Testis (tissue), 2 donors: ENCODE measurements at regions not wholly inside any gene's neighbourhood (a gene's known extent, or its start where the extent isn't known, plus 50 kb on each side); places are given as distances from the start of the nearest gene placed in this dataset.

Source experiments
- POLR2A ChIP-seq: fragments of 450-650 bp; IDR thresholded peaks from one replicate; pipeline ENCODE4 v1.6.1; 2017; ENCODE audit warnings: antibody characterized with exemption, mild to moderate bottlenecking, moderate library complexity
- TF ChIP-seq, protein P1 (sequence below), 3 experiments: fragments of 450-650 bp in 2 of 3; fragments of 200-600 bp in 1 of 3; sonication (generic) in 1 of 3; IDR thresholded peaks; one replicate each; pipeline ENCODE4 v1.5.1; 2016 to 2019; ENCODE audit warnings: antibody characterized with exemption in 3 of 3, mild to moderate bottlenecking in 2 of 3, moderate library complexity in 1 of 3

DNA sequence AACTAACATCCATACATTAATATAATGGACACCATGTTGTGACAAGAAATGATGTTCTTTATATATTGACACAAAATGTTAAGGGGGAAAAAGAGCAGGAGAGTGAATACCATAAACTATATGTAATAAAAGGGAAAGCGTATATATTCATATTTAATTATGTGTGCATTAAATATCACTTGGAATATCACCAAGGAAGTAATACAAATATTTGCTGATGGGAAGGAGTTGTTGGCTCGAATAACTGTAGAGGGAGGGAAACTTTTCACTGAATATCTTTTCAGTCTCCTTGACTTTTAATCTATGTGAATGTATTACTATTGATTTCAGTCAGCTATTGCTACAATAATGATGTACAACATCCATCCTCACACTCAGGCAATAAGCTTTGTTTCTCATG, 167.0 kb upstream of the DPH6 start:
- no peak for TF ChIP-seq POLR2A
- TF ChIP-seq, protein P1, sequence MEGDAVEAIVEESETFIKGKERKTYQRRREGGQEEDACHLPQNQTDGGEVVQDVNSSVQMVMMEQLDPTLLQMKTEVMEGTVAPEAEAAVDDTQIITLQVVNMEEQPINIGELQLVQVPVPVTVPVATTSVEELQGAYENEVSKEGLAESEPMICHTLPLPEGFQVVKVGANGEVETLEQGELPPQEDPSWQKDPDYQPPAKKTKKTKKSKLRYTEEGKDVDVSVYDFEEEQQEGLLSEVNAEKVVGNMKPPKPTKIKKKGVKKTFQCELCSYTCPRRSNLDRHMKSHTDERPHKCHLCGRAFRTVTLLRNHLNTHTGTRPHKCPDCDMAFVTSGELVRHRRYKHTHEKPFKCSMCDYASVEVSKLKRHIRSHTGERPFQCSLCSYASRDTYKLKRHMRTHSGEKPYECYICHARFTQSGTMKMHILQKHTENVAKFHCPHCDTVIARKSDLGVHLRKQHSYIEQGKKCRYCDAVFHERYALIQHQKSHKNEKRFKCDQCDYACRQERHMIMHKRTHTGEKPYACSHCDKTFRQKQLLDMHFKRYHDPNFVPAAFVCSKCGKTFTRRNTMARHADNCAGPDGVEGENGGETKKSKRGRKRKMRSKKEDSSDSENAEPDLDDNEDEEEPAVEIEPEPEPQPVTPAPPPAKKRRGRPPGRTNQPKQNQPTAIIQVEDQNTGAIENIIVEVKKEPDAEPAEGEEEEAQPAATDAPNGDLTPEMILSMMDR (IDR thresholded peaks at IDR 0.05), result no peak
